Lower leg skin (tissue), 3 donors: ENCODE measurements at regions not wholly inside any gene's neighbourhood (a gene's known extent, or its start where the extent isn't known, plus 50 kb on each side); places are given as distances from the start of the nearest gene placed in this dataset.

Source experiments
- POLR2A ChIP-seq, 2 donors: fragments of 450-650 bp; IDR thresholded peaks; one replicate each; pipeline ENCODE4 v1.6.1; 2016 to 2017; ENCODE audit warnings: antibody characterized with exemption in 2 of 2, mild to moderate bottlenecking in 1 of 2, moderate library complexity in 1 of 2
- TF ChIP-seq, protein P1 (sequence below), 3 donors: fragments of 450-650 bp; IDR thresholded peaks; one replicate each; pipeline ENCODE4 v1.5.1; 2016; ENCODE audit warnings: antibody characterized with exemption in 3 of 3, mild to moderate bottlenecking in 3 of 3, moderate library complexity in 2 of 3

DNA sequence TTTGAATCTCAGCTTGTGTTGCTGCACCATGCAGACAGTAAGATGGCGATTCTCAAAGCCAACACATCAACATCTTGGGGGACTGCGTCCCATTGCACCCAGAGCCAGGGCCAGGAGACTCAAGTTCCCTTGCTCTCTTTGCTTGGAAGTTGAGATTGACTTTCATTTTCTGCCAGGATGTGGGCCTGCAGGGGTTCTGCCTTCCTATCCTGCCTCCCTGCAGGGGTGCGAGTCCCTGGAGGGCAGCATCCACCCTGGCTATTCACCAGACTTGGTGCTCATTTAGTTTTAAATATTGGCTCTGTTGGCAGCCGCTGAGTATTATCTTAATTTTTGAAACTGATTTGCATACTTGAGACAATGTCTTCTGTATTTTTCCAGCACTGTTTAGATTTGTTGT is 451.5 kb downstream of the GLRX3 start:
- TF ChIP-seq, protein P1, sequence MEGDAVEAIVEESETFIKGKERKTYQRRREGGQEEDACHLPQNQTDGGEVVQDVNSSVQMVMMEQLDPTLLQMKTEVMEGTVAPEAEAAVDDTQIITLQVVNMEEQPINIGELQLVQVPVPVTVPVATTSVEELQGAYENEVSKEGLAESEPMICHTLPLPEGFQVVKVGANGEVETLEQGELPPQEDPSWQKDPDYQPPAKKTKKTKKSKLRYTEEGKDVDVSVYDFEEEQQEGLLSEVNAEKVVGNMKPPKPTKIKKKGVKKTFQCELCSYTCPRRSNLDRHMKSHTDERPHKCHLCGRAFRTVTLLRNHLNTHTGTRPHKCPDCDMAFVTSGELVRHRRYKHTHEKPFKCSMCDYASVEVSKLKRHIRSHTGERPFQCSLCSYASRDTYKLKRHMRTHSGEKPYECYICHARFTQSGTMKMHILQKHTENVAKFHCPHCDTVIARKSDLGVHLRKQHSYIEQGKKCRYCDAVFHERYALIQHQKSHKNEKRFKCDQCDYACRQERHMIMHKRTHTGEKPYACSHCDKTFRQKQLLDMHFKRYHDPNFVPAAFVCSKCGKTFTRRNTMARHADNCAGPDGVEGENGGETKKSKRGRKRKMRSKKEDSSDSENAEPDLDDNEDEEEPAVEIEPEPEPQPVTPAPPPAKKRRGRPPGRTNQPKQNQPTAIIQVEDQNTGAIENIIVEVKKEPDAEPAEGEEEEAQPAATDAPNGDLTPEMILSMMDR (IDR thresholded peaks at IDR 0.05): no peak
- no peak for TF ChIP-seq POLR2A (IDR thresholded peaks at IDR 0.05)
